SU-DHL-6 (cell line): ENCODE measurements at regions not wholly inside any gene's neighbourhood (a gene's known extent, or its start where the extent isn't known, plus 50 kb on each side); places are given as distances from the start of the nearest gene placed in this dataset.

Source experiments
- H2AFZ ChIP-seq: fragments of 200-600 bp; sonication (generic); 2 replicates; pipeline ENCODE4 v1.6.1; 2014; ENCODE audit warnings: low read depth, mild to moderate bottlenecking, moderate library complexity, mixed read lengths, antibody characterized with exemption, low read length; ENCODE audit not compliant: severe bottlenecking
- H3F3A ChIP-seq: fragments of 200-600 bp; shearing (Covaris generic); 2 replicates; pipeline ENCODE4 v1.6.0; 2016; ENCODE audit warnings: antibody characterized with exemption, mild to moderate bottlenecking; ENCODE audit not compliant: insufficient read depth
- H3K27ac ChIP-seq: fragments of 200-600 bp; sonication (generic); 2 replicates; pipeline ENCODE4 v1.5.1; 2016; ENCODE audit warnings: low read depth, mild to moderate bottlenecking, low read length, moderate library complexity, mixed read lengths
- H3K27me3 ChIP-seq: fragments of 200-600 bp; sonication (generic), shearing (Covaris generic); 2 replicates; pipeline ENCODE4 v1.6.0; 2014; ENCODE audit warnings: mild to moderate bottlenecking, low read length
- H3K36me3 ChIP-seq: fragments of 200-600 bp; sonication (generic); 2 replicates; pipeline ENCODE4 v1.6.1; 2014; ENCODE audit warnings: mild to moderate bottlenecking, low read length, mixed read lengths
- H3K4me2 ChIP-seq: fragments of 300-600, 200-600 bp; shearing (Covaris generic), sonication (generic); 2 replicates; pipeline ENCODE4 v1.6.0; 2014; ENCODE audit warnings: low read length, low read depth, mild to moderate bottlenecking; ENCODE audit not compliant: poor library complexity, severe bottlenecking
- H3K4me3 ChIP-seq: fragments of 200-600 bp; sonication (generic); 2 replicates; pipeline ENCODE4 v1.5.1; 2014; ENCODE audit warnings: antibody characterized with exemption, low read length, mild to moderate bottlenecking, mixed read lengths; ENCODE audit not compliant: insufficient read depth, poor library complexity, severe bottlenecking
- H3K79me2 ChIP-seq: fragments of 200-600 bp; sonication (generic); 2 replicates; pipeline ENCODE4 v1.6.1; 2014; ENCODE audit warnings: mild to moderate bottlenecking, low read length, moderate library complexity; ENCODE audit not compliant: insufficient read depth
- H3K9ac ChIP-seq: fragments of 200-600 bp; sonication (generic); 2 replicates; pipeline ENCODE4 v1.7.0; 2014; ENCODE audit warnings: mild to moderate bottlenecking, low read length
- H3K9me2 ChIP-seq: fragments of 200-600 bp; sonication (generic); replicated peaks from 2 replicates; pipeline ENCODE4 v1.6.1; 2014; ENCODE audit warnings: low read length; ENCODE audit not compliant: insufficient read depth
- H3K9me3 ChIP-seq: fragments of 200-600 bp; sonication (generic); 2 replicates; pipeline ENCODE4 v1.6.1; 2014; ENCODE audit warnings: low read length, mixed read lengths; ENCODE audit not compliant: insufficient read depth
- H4K20me1 ChIP-seq: fragments of 200-600 bp; sonication (generic); 2 replicates; pipeline ENCODE4 v1.6.1; 2014; ENCODE audit warnings: low read depth, mild to moderate bottlenecking, antibody characterized with exemption, low read length, moderate library complexity, mixed read lengths
- EZH2phosphoT487 ChIP-seq: fragments of 200-600 bp; sonication (generic), shearing (Covaris generic); conservative IDR thresholded peaks from 2 replicates; pipeline ENCODE4 v1.6.1; 2018; ENCODE audit warnings: mild to moderate bottlenecking, antibody characterized with exemption, low read length, moderate library complexity, mixed read lengths
- TF ChIP-seq, protein P1 (sequence below): fragments of 200-600 bp; sonication (generic); IDR thresholded peaks from one replicate; pipeline ENCODE4 v1.5.1; 2017; ENCODE audit warnings: antibody characterized with exemption, mild to moderate bottlenecking, low read length, moderate library complexity; ENCODE audit not compliant: insufficient read depth, poor library complexity, severe bottlenecking

DNA sequence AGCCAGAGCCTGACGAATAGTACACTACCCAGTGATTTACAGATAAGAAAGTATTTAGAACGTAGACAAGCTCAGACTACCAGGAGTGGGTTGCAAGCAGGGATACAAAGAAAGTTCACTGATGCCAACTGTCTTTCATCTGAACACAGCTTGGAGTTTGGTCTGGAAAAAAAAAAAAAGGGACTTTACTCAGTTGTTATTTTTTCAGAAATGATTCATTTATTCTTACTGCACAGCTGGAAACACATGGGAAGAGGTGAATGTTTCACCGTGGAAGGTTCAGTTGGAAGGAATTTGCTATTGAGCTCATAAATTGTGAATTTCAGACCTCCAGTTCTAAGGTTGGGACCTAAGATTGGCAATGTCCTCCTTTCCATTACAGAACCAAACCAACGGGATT lies 259.7 kb downstream of the ETAA1 start:
- H3K4me2 ChIP-seq = no peak overlapping the region
- H3K27ac ChIP-seq = no peak overlapping the region
- H3F3A ChIP-seq = no peaks in the 10 kb centered on the region
- no peaks in the 10 kb centered on the region for H3K9me2 ChIP-seq
- no peaks in the 10 kb centered on the region for H3K27me3 ChIP-seq
- no peak for TF ChIP-seq EZH2phosphoT487
- TF ChIP-seq, protein P1, sequence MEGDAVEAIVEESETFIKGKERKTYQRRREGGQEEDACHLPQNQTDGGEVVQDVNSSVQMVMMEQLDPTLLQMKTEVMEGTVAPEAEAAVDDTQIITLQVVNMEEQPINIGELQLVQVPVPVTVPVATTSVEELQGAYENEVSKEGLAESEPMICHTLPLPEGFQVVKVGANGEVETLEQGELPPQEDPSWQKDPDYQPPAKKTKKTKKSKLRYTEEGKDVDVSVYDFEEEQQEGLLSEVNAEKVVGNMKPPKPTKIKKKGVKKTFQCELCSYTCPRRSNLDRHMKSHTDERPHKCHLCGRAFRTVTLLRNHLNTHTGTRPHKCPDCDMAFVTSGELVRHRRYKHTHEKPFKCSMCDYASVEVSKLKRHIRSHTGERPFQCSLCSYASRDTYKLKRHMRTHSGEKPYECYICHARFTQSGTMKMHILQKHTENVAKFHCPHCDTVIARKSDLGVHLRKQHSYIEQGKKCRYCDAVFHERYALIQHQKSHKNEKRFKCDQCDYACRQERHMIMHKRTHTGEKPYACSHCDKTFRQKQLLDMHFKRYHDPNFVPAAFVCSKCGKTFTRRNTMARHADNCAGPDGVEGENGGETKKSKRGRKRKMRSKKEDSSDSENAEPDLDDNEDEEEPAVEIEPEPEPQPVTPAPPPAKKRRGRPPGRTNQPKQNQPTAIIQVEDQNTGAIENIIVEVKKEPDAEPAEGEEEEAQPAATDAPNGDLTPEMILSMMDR = no peak
- no peak overlapping the region for H3K4me3 ChIP-seq
- no peak overlapping the region for H3K9ac ChIP-seq
- no peaks in the 10 kb centered on the region for H4K20me1 ChIP-seq
- no peaks in the 10 kb centered on the region for H3K9me3 ChIP-seq
- H2AFZ ChIP-seq = no peak overlapping the region
- no peaks in the 10 kb centered on the region for H3K36me3 ChIP-seq
- no peaks in the 10 kb centered on the region for H3K79me2 ChIP-seq

GRCh38 chr2:67658820-67659219 lies 261.7 kb downstream of the ETAA1 start:
- TF ChIP-seq, protein P1 = no peak
- no peak for TF ChIP-seq EZH2phosphoT487
- Histone ChIP-seq H3K36me3 (no peaks in the 10 kb centered on the region), H3K27ac (no peak overlapping the region)

GRCh38 chr2:67660015-67660602 lies 263.0 kb downstream of the ETAA1 start:
- Histone ChIP-seq H3K36me3 (no peaks in the 10 kb centered on the region), H3K27ac (no peak overlapping the region), H2AFZ (no peak overlapping the region), H3K4me3 (no peak overlapping the region), H3K4me2 (no peak overlapping the region), H4K20me1 (no peaks in the 10 kb centered on the region), H3F3A (no peaks in the 10 kb centered on the region), H3K9ac (no peak overlapping the region), H3K9me2 (no peaks in the 10 kb centered on the region), H3K9me3 (no peaks in the 10 kb centered on the region), H3K27me3 (no peaks in the 10 kb centered on the region), H3K79me2 (no peaks in the 10 kb centered on the region)
- no peak for TF ChIP-seq EZH2phosphoT487
- TF ChIP-seq, protein P1 = no peak

More at GRCh38 chr2:67658820-67659219, 261.7 kb downstream of the ETAA1 start:
- Histone ChIP-seq H3F3A (no peaks in the 10 kb centered on the region), H3K9me2 (no peaks in the 10 kb centered on the region), H2AFZ (no peak overlapping the region), H3K4me2 (no peak overlapping the region), H3K27me3 (no peaks in the 10 kb centered on the region), H3K79me2 (no peaks in the 10 kb centered on the region), H3K9ac (no peak overlapping the region), H4K20me1 (no peaks in the 10 kb centered on the region), H3K4me3 (no peak overlapping the region), H3K9me3 (no peaks in the 10 kb centered on the region)

- TF ChIP-seq EZH2phosphoT487 = no peak
- TF ChIP-seq, protein P1 = no peak
- no peaks in the 10 kb centered on the region for H3K27me3 ChIP-seq
- no peaks in the 10 kb centered on the region for H3K36me3 ChIP-seq
- H3K9ac ChIP-seq = no peak overlapping the region
- no peak overlapping the region for H2AFZ ChIP-seq
- H4K20me1 ChIP-seq = no peaks in the 10 kb centered on the region
- H3K79me2 ChIP-seq = no peaks in the 10 kb centered on the region
- no peaks in the 10 kb centered on the region for H3K9me2 ChIP-seq
- no peak overlapping the region for H3K27ac ChIP-seq
- H3K9me3 ChIP-seq = no peaks in the 10 kb centered on the region
- no peak overlapping the region for H3K4me3 ChIP-seq
- no peak overlapping the region for H3K4me2 ChIP-seq
- no peaks in the 10 kb centered on the region for H3F3A ChIP-seq
These were observed 263.7 kb downstream of the ETAA1 start for GRCh38 chr2:67660871-67661270.
